Thoracic aorta (tissue), 2 donors: ENCODE measurements at regions not wholly inside any gene's neighbourhood (a gene's known extent, or its start where the extent isn't known, plus 50 kb on each side); places are given as distances from the start of the nearest gene placed in this dataset.

ENCODE experiments used
- ATAC-seq: fragments of 150-250 bp; one replicate; pipeline ENCODE4 v1.8.0; 2017; ENCODE audit warnings: low read depth; ENCODE audit not compliant: insufficient number of reproducible peaks, low FRiP score
- DNase-seq: peaks from one replicate; pipeline ENCODE4 v3.0.0-alpha.2; 2020; ENCODE audit warnings: low spot score
- H3K27ac ChIP-seq, 2 donors: fragments of 200-600 bp; sonication (generic); 1 replicate in 1 of 2; 2 replicates in 1 of 2; pipeline ENCODE4 v1.5.1; 2016; ENCODE audit warnings: mild to moderate bottlenecking in 2 of 2, moderate library complexity in 2 of 2
- H3K27me3 ChIP-seq: fragments of 200-600 bp; sonication (generic); replicated peaks from 2 replicates; pipeline ENCODE4 v1.6.0; 2016; ENCODE audit warnings: mild to moderate bottlenecking; ENCODE audit not compliant: insufficient read depth
- H3K36me3 ChIP-seq: fragments of 200-600 bp; sonication (generic); one replicate; pipeline ENCODE4 v1.5.1; 2016
- H3K4me1 ChIP-seq, 2 donors: fragments of 200-600 bp; sonication (generic); 1 replicate in 1 of 2; 2 replicates in 1 of 2; pipeline versions ENCODE4 v1.5.1 to v1.6.0; 2016; ENCODE audit warnings: low read depth in 2 of 2, mild to moderate bottlenecking in 1 of 2; ENCODE audit not compliant: control insufficient read depth in 1 of 2
- H3K4me3 ChIP-seq: fragments of 200-600 bp; sonication (generic); 2 replicates; pipeline ENCODE4 v1.5.1; 2016; ENCODE audit warnings: mild to moderate bottlenecking
- H3K9me3 ChIP-seq: fragments of 200-600 bp; sonication (generic); 2 replicates; pipeline ENCODE4 v1.5.1; 2016
- TF ChIP-seq, protein P1 (sequence below): fragments of 200-600 bp; sonication (generic); IDR thresholded peaks from one replicate; pipeline ENCODE4 v1.5.1; 2019; ENCODE audit warnings: antibody characterized with exemption

- no peaks in the 10 kb centered on the region for H3K4me1 ChIP-seq
- TF ChIP-seq, protein P1, sequence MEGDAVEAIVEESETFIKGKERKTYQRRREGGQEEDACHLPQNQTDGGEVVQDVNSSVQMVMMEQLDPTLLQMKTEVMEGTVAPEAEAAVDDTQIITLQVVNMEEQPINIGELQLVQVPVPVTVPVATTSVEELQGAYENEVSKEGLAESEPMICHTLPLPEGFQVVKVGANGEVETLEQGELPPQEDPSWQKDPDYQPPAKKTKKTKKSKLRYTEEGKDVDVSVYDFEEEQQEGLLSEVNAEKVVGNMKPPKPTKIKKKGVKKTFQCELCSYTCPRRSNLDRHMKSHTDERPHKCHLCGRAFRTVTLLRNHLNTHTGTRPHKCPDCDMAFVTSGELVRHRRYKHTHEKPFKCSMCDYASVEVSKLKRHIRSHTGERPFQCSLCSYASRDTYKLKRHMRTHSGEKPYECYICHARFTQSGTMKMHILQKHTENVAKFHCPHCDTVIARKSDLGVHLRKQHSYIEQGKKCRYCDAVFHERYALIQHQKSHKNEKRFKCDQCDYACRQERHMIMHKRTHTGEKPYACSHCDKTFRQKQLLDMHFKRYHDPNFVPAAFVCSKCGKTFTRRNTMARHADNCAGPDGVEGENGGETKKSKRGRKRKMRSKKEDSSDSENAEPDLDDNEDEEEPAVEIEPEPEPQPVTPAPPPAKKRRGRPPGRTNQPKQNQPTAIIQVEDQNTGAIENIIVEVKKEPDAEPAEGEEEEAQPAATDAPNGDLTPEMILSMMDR, result no peak
- H3K27me3 ChIP-seq, result no peaks in the 10 kb centered on the region
- H3K27ac ChIP-seq, result no peak overlapping the region
- no peaks in the 10 kb centered on the region for H3K9me3 ChIP-seq
- H3K36me3 ChIP-seq, result no peaks in the 10 kb centered on the region
- no peak for DNase-seq
- H3K4me3 ChIP-seq, result no peak overlapping the region
- ATAC-seq, result no peak
Measured at GRCh38 chr4:35943606-35944005, 300.7 kb downstream of the ARAP2 start.

- H3K9me3 ChIP-seq, result no peaks in the 10 kb centered on the region
- no peaks in the 10 kb centered on the region for H3K27me3 ChIP-seq
- DNase-seq (no peak), ATAC-seq (no peak)
- no peak overlapping the region for H3K27ac ChIP-seq
- TF ChIP-seq, protein P1, result no peak
- no peaks in the 10 kb centered on the region for H3K4me1 ChIP-seq
- no peak overlapping the region for H3K4me3 ChIP-seq
- H3K36me3 ChIP-seq, result no peaks in the 10 kb centered on the region
Measured at GRCh38 chr4:35948171-35948570, 296.1 kb downstream of the ARAP2 start.

DNA sequence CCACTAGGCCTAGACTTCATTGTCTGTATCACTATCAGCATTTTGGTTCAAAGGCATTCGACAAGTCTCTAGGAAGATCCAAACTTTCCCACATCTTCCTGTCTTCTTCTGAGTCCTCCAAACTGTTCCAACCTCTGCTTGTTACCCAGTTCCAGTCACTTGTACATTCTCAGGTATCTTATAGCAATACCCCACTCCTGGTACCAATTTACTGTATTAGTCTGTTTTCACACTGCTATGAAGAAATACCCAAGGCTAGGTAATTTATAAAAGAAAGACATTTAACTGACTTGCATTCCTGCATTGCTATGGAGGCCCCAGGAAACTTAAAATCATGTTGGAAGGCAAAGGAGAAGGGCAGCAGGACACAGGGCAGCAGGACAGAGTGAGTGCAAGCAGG lies 293.9 kb downstream of the ARAP2 start:
- no peaks in the 10 kb centered on the region for H3K9me3 ChIP-seq

DNA sequence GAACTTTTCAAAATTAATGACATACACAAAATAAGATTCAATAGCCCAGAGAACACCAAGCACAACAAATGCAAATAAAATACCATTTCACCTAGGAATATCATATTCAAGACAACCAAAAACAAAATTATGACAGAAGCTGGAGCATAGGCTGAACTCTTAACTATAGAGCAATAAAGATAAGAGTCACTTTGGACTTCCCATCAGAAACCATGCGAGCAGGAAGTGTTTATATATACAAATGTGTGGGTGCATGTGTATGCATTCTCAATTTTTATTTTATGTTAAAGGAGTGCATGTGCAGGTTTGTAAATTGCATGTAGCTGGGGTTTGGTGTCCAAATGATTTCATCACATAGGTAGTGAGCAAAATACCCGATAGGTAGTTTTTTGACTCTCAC lies 291.6 kb downstream of the ARAP2 start:
- Histone ChIP-seq H3K4me3 (no peak overlapping the region), H3K27me3 (no peaks in the 10 kb centered on the region), H3K4me1 (no peaks in the 10 kb centered on the region), H3K27ac (no peak overlapping the region), H3K36me3 (no peaks in the 10 kb centered on the region), H3K9me3 (no peaks in the 10 kb centered on the region)
- ATAC-seq (no peak), DNase-seq (no peak)
- TF ChIP-seq, protein P1, result no peak

More for the DNA sequence above, 293.9 kb downstream of the ARAP2 start:
- Histone ChIP-seq H3K4me3 (no peak overlapping the region), H3K27me3 (no peaks in the 10 kb centered on the region), H3K27ac (no peak overlapping the region), H3K4me1 (no peaks in the 10 kb centered on the region), H3K36me3 (no peaks in the 10 kb centered on the region)
- ATAC-seq, result no peak
- TF ChIP-seq, protein P1, result no peak
- DNase-seq, result no peak

DNA sequence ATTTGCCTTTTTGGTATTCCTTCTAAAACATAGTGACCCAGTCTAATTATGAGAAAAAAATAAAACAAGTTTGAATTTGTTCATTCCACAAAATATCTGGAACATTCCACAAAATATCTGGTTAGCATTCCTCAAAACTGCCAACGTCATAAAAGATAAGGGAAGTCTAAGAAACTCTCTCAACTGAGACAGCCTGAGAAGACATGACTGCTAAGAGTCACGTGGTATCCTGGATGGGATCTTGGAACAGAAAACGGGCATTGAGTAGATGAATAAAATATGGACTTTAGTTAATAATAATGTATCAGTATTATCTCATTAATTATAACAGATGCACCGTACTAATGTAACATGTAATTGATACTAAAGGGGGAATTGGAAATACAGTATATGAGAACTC lies 280.9 kb downstream of the ARAP2 start:
- Histone ChIP-seq H3K36me3 (no peaks in the 10 kb centered on the region), H3K27me3 (no peaks in the 10 kb centered on the region), H3K4me3 (no peak overlapping the region), H3K4me1 (no peaks in the 10 kb centered on the region), H3K27ac (no peak overlapping the region), H3K9me3 (no peaks in the 10 kb centered on the region)
- TF ChIP-seq, protein P1, result no peak
- ATAC-seq, result no peak
- DNase-seq, result no peak
